Upper lobe of left lung (tissue), 4 donors: ENCODE measurements at regions not wholly inside any gene's neighbourhood (a gene's known extent, or its start where the extent isn't known, plus 50 kb on each side); places are given as distances from the start of the nearest gene placed in this dataset.

Source experiments
- CTCF ChIP-seq, 6 experiments: fragments of 450-650 bp in 4 of 6; fragments of 200-600 bp in 2 of 6; sonication (generic) in 2 of 6; IDR thresholded peaks; one replicate each; pipeline ENCODE4 v1.5.1; 2016 to 2019; ENCODE audit warnings: antibody characterized with exemption in 6 of 6
- EP300 ChIP-seq, 4 donors: sonication (generic); formaldehyde crosslinking; IDR thresholded peaks; one replicate each; pipeline ENCODE4 v1.5.1; 2017; ENCODE audit warnings: antibody characterized with exemption in 4 of 4, control low read depth in 2 of 4
- POLR2A ChIP-seq, 4 donors: fragments of 450-650 bp; IDR thresholded peaks; one replicate each; pipeline ENCODE4 v1.5.1; 2016 to 2017; ENCODE audit warnings: antibody characterized with exemption in 4 of 4, mild to moderate bottlenecking in 2 of 4
- POLR2AphosphoS5 ChIP-seq, 2 donors: sonication (generic); formaldehyde crosslinking; IDR thresholded peaks; one replicate each; pipeline ENCODE4 v1.5.1; 2017; ENCODE audit warnings: antibody characterized with exemption in 2 of 2

- TF ChIP-seq POLR2AphosphoS5 (IDR thresholded peaks at IDR 0.05) (no peak), CTCF (IDR thresholded peaks at IDR 0.05) (peak in 2 of 6 experiments; percentile 8 to 26), POLR2A (IDR thresholded peaks at IDR 0.05) (no peak), EP300 (IDR thresholded peaks at IDR 0.05) (no peak)
Observed at GRCh38 chr15:60079210-60079609, 75.1 kb downstream of the FOXB1 start.
